ENCODE measurements at regions not wholly inside any gene's neighbourhood (a gene's known extent, or its start where the extent isn't known, plus 50 kb on each side); places are given as distances from the start of the nearest gene placed in this dataset.

DNA sequence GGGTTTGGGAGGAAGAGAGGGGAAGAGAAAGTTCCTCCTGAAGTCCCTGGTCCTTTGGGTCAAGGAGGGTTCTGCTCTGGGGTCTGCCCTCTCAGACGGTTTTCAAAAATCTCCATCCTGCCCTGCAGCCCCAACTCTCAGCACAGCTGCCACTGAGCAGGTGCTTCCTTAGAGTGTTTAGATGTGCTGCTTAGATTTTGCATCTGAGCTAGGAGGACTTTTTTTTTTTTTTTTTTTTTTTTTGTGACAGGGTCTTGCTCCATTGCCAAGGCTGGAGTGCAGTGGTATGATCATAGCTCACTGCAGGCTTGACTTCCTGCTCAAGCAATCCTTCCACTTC is 324.9 kb upstream of the POU3F1 start:
- Histone ChIP-seq H3K9me3 (replicated peaks) (peaks cover 4% of the 10 kb centered on the region; the same call in 1 of the 2 replicates), H3K4me3 (no peak overlapping the region), H3K4me1 (replicated peaks) (no peaks in the 10 kb centered on the region), H3K27me3 (replicated peaks) (no peaks in the 10 kb centered on the region; the same call in 1 of the 2 replicates), H3K27ac (no peak overlapping the region), H3K36me3 (no peaks in the 10 kb centered on the region)
- no peak for DNase-seq (ENCODE audit: low read depth in 1 of 2, low spot score in 2 of 2)

GRCh38 chr1:38370716-38371504 is 324.3 kb upstream of the POU3F1 start:
- no peak for DNase-seq (ENCODE audit: low read depth in 1 of 2, low spot score in 2 of 2)
- Histone ChIP-seq H3K27me3 (replicated peaks) (0 out of 2 replicates have a peak, but pooled peaks cover 3% of the 10 kb centered on the region), H3K27ac (no peak overlapping the region), H3K4me1 (replicated peaks) (no peaks in the 10 kb centered on the region), H3K36me3 (no peaks in the 10 kb centered on the region), H3K9me3 (replicated peaks) (peaks cover 4% of the 10 kb centered on the region; the same call in 1 of the 2 replicates), H3K4me3 (no peak overlapping the region)

- peaks cover 5% of the 10 kb centered on the region; the same call in 1 of the 2 replicates for H3K27me3 ChIP-seq (replicated peaks)
- no peak overlapping the region for H3K4me3 ChIP-seq
- no peak for DNase-seq (ENCODE audit: low read depth in 1 of 2, low spot score in 2 of 2)
- no peaks in the 10 kb centered on the region for H3K36me3 ChIP-seq
- no peak overlapping the region for H3K27ac ChIP-seq
- no peaks in the 10 kb centered on the region for H3K9me3 ChIP-seq (replicated peaks)
- no peaks in the 10 kb centered on the region for H3K4me1 ChIP-seq (replicated peaks)
These were observed 318.6 kb upstream of the POU3F1 start for GRCh38 chr1:38365242-38365641.

GRCh38 chr1:38361566-38361965 is 315.0 kb upstream of the POU3F1 start:
- no peak overlapping the region for H3K4me3 ChIP-seq
- H3K27ac ChIP-seq = no peak overlapping the region
- no peak for DNase-seq (ENCODE audit: low read depth in 1 of 2, low spot score in 2 of 2)
- no peaks in the 10 kb centered on the region for H3K36me3 ChIP-seq
- H3K27me3 ChIP-seq (replicated peaks) = peaks cover 11% of the 10 kb centered on the region; the same call in 1 of the 2 replicates
- no peaks in the 10 kb centered on the region for H3K9me3 ChIP-seq (replicated peaks)
- no peaks in the 10 kb centered on the region for H3K4me1 ChIP-seq (replicated peaks)

DNA sequence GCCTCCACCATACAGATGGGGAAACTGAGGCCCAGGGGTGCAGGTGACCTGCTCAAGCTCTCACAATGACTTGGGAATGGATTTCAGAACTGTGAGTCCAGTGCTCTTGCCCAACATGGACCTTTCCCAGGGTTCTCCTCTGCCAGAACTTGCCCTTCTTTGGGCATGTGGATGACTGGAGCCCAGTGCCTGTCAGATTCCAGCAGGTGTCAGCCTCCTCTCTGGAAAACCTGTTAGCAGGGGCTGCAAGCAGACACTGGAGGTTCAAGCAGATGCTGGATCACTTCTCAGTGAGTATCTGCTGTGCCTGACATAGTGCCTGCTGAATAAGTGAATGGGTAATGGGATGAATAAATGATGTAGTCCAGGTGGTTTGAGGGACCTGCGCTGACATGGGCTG is 314.2 kb upstream of the POU3F1 start:
- H3K27me3 ChIP-seq (replicated peaks) = peaks cover 7% of the 10 kb centered on the region; the same call in 1 of the 2 replicates
- H3K9me3 ChIP-seq (replicated peaks) = no peaks in the 10 kb centered on the region
- no peak overlapping the region for H3K27ac ChIP-seq
- no peak for DNase-seq (ENCODE audit: low read depth in 1 of 2, low spot score in 2 of 2)
- no peaks in the 10 kb centered on the region for H3K36me3 ChIP-seq
- no peak overlapping the region for H3K4me3 ChIP-seq
- H3K4me1 ChIP-seq (replicated peaks) = no peaks in the 10 kb centered on the region

DNA sequence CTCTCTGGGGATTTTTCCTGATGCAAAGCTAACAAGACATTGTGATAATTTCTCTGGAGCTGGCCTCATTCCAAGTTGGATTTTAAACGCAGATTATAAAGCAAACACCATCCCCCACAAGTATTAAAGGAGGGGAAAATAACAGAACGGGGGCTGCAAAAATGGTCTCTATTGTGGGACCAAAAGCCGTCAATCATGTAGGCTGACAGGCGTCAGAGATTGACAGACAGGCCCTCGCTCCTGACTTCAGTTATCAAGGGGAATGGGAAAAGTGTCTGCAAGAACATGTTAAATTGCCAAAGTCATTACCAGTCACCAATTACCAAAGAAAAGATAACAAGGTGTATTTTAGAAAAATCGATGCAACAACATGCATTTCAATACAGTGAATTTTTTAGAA is 307.4 kb upstream of the POU3F1 start:
- Histone ChIP-seq H3K27me3 (replicated peaks) (peaks cover 6% of the 10 kb centered on the region; the same call in 1 of the 2 replicates), H3K4me3 (no peak overlapping the region), H3K36me3 (no peaks in the 10 kb centered on the region), H3K27ac (no peak overlapping the region), H3K4me1 (replicated peaks) (no peaks in the 10 kb centered on the region), H3K9me3 (replicated peaks) (no peaks in the 10 kb centered on the region)
- DNase-seq (ENCODE audit: low read depth in 1 of 2, low spot score in 2 of 2) = no peak

GRCh38 chr1:38352869-38353268 is 306.3 kb upstream of the POU3F1 start:
- Histone ChIP-seq H3K4me1 (replicated peaks) (no peaks in the 10 kb centered on the region), H3K9me3 (replicated peaks) (0 out of 2 replicates have a peak, but pooled peaks cover 3% of the 10 kb centered on the region), H3K4me3 (no peak overlapping the region)

GRCh38 chr1:38347446-38348175 is 301.0 kb upstream of the POU3F1 start:
- Histone ChIP-seq H3K4me3 (no peak overlapping the region), H3K4me1 (replicated peaks) (no peaks in the 10 kb centered on the region), H3K36me3 (no peaks in the 10 kb centered on the region), H3K27me3 (replicated peaks) (no peaks in the 10 kb centered on the region; the same call in 1 of the 2 replicates), H3K27ac (no peak overlapping the region), H3K9me3 (replicated peaks) (peaks cover 6% of the 10 kb centered on the region; the same call in 1 of the 2 replicates)
- no peak for DNase-seq (ENCODE audit: low read depth in 1 of 2, low spot score in 2 of 2)

More at GRCh38 chr1:38352869-38353268, 306.3 kb upstream of the POU3F1 start:
- DNase-seq (ENCODE audit: low read depth in 1 of 2, low spot score in 2 of 2) = no peak
- H3K36me3 ChIP-seq = no peaks in the 10 kb centered on the region
- no peak overlapping the region for H3K27ac ChIP-seq
- H3K27me3 ChIP-seq (replicated peaks) = no peaks in the 10 kb centered on the region; the same call in 1 of the 2 replicates

GRCh38 chr1:38344716-38345115 is 298.1 kb upstream of the POU3F1 start:
- no peak for DNase-seq (ENCODE audit: low read depth in 1 of 2, low spot score in 2 of 2)
- no peak overlapping the region for H3K4me3 ChIP-seq
- H3K27me3 ChIP-seq (replicated peaks) = no peaks in the 10 kb centered on the region
- no peak overlapping the region for H3K27ac ChIP-seq
- no peaks in the 10 kb centered on the region for H3K36me3 ChIP-seq
- no peaks in the 10 kb centered on the region for H3K4me1 ChIP-seq (replicated peaks)
- H3K9me3 ChIP-seq (replicated peaks) = peaks cover 6% of the 10 kb centered on the region; the same call in 1 of the 2 replicates

GRCh38 chr1:38341694-38342093 is 295.1 kb upstream of the POU3F1 start:
- 0 out of 2 replicates have a peak, but pooled peaks cover 3% of the 10 kb centered on the region for H3K27me3 ChIP-seq (replicated peaks)
- no peak overlapping the region for H3K4me3 ChIP-seq
- H3K36me3 ChIP-seq = no peaks in the 10 kb centered on the region
- no peak overlapping the region for H3K27ac ChIP-seq
- DNase-seq (ENCODE audit: low read depth in 1 of 2, low spot score in 2 of 2) = no peak
- no peaks in the 10 kb centered on the region for H3K4me1 ChIP-seq (replicated peaks)
- peaks cover 3% of the 10 kb centered on the region; the same call in 1 of the 2 replicates for H3K9me3 ChIP-seq (replicated peaks)

DNA sequence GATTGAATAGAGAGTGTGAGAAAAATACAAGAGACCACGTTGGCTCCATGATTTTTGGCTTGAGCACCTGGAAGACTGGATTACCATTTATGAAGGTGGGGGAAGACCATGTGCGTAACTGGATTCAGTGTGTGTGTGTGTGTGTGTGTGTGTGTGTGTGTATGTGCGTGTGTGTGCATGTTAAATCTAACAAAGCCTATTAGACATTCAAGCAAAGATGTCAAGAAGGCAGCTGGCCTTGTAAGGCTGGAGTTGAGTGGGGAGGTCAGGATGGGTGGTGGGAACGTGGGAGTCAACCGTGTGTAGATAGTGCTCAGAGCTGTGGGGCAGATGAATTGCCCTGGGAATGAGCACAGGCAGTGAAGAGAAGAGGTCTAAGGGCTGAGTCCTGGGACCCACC is 293.8 kb upstream of the POU3F1 start:
- no peaks in the 10 kb centered on the region for H3K4me1 ChIP-seq (replicated peaks)
- peaks cover 1% of the 10 kb centered on the region; the same call in 1 of the 2 replicates for H3K9me3 ChIP-seq (replicated peaks)
- no peak overlapping the region for H3K4me3 ChIP-seq

GRCh38 chr1:38337711-38338110 is 291.1 kb upstream of the POU3F1 start:
- no peak overlapping the region for H3K4me3 ChIP-seq
- no peaks in the 10 kb centered on the region for H3K4me1 ChIP-seq (replicated peaks)

More for the DNA sequence above, 293.8 kb upstream of the POU3F1 start:
- DNase-seq (ENCODE audit: low read depth in 1 of 2, low spot score in 2 of 2) = no peak
- 0 out of 2 replicates have a peak, but pooled peaks cover 3% of the 10 kb centered on the region for H3K27me3 ChIP-seq (replicated peaks)
- H3K36me3 ChIP-seq = no peaks in the 10 kb centered on the region
- H3K27ac ChIP-seq = no peak overlapping the region

DNA sequence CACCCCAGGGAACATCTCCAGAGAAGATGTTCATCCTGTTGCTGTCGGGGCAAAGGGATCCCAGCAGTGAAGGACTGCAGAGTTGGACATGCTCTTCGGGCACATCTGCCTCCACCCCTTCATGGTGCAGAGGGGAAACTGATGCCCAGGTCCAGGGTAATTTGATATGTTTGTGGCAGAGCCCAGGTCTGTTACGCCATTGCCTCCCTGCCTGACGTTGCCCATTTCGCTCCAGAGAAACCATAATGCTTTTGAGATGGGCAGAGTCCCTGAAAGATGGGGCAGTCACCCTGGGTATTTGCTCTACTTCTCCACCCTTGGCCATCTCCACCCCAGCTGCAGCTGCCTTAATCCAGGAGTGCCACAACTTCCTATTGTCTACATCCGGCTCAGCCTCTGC is 290.4 kb upstream of the POU3F1 start:
- no peaks in the 10 kb centered on the region for H3K36me3 ChIP-seq
- no peaks in the 10 kb centered on the region for H3K4me1 ChIP-seq (replicated peaks)
- no peak for DNase-seq (ENCODE audit: low read depth in 1 of 2, low spot score in 2 of 2)
- no peaks in the 10 kb centered on the region for H3K9me3 ChIP-seq (replicated peaks)
- H3K27me3 ChIP-seq (replicated peaks) = 0 out of 2 replicates have a peak, but pooled peaks cover 3% of the 10 kb centered on the region
- no peak overlapping the region for H3K27ac ChIP-seq
- no peak overlapping the region for H3K4me3 ChIP-seq

More at GRCh38 chr1:38337711-38338110, 291.1 kb upstream of the POU3F1 start:
- H3K36me3 ChIP-seq = no peaks in the 10 kb centered on the region
- no peak overlapping the region for H3K27ac ChIP-seq
- H3K9me3 ChIP-seq (replicated peaks) = no peaks in the 10 kb centered on the region
- DNase-seq (ENCODE audit: low read depth in 1 of 2, low spot score in 2 of 2) = no peak
- 0 out of 2 replicates have a peak, but pooled peaks cover 3% of the 10 kb centered on the region for H3K27me3 ChIP-seq (replicated peaks)
